ENCODE measurements at regions not wholly inside any gene's neighbourhood (a gene's known extent, or its start where the extent isn't known, plus 50 kb on each side); places are given as distances from the start of the nearest gene placed in this dataset.

GRCh38 chr6:121603486-121603885 is 168.0 kb downstream of the GJA1 start:
- no peaks in the 10 kb centered on the region for H3K27me3 Mint-ChIP-seq (ENCODE audit: low read depth in 2 of 2)
- no peak overlapping the region for H3K27ac ChIP-seq (ENCODE audit: low read length)
- H3K36me3 ChIP-seq (ENCODE audit: control insufficient read depth, insufficient read depth, low read length): no peaks in the 10 kb centered on the region
- no peaks in the 10 kb centered on the region for H3K36me3 Mint-ChIP-seq
- DNase-seq: no peak
- no peak overlapping the region for H3K4me3 ChIP-seq (ENCODE audit: low read length)
- 74% methylated on average over 4 of the region's 4 CpGs for WGBS (ENCODE audit: insufficient coverage)
- no peak for TF ChIP-seq CTCF (IDR thresholded peaks at IDR 0.05)
- H3K4me3 Mint-ChIP-seq: no peak overlapping the region
- H3K4me1 ChIP-seq (ENCODE audit: control insufficient read depth, insufficient read depth, low read length): no peaks in the 10 kb centered on the region
- no peaks in the 10 kb centered on the region for H3K4me1 Mint-ChIP-seq
- ATAC-seq: no peak
- intact Hi-C loops (cut with micrococcal nuclease): no loop called here
- H3K27me3 ChIP-seq (ENCODE audit: control insufficient read depth, insufficient read depth, low read length): no peaks in the 10 kb centered on the region
- H3K9me3 Mint-ChIP-seq: peaks cover 0 to 4% of the 10 kb centered on the region in 2 donors
- no peaks in the 10 kb centered on the region for H3K9me3 ChIP-seq (ENCODE audit: control insufficient read depth, insufficient read depth, low read length)
- H3K27ac Mint-ChIP-seq: no peak overlapping the region

GRCh38 chr6:121607721-121608120 is 172.3 kb downstream of the GJA1 start:
- Histone ChIP-seq H3K4me1 (ENCODE audit: control insufficient read depth, insufficient read depth, low read length) (no peaks in the 10 kb centered on the region), H3K27ac (ENCODE audit: low read length) (no peak overlapping the region), H3K27me3 (ENCODE audit: control insufficient read depth, insufficient read depth, low read length) (no peaks in the 10 kb centered on the region), H3K36me3 (ENCODE audit: control insufficient read depth, insufficient read depth, low read length) (no peaks in the 10 kb centered on the region), H3K9me3 (ENCODE audit: control insufficient read depth, insufficient read depth, low read length) (no peaks in the 10 kb centered on the region), H3K4me3 (ENCODE audit: low read length) (no peak overlapping the region)
- Mint-ChIP-seq H3K27ac (no peak overlapping the region), H3K27me3 (ENCODE audit: low read depth in 2 of 2) (no peaks in the 10 kb centered on the region), H3K4me3 (no peak overlapping the region), H3K9me3 (peaks cover 0 to 2% of the 10 kb centered on the region in 2 donors), H3K4me1 (no peaks in the 10 kb centered on the region), H3K36me3 (no peaks in the 10 kb centered on the region)
- DNase-seq: no peak
- no CpG with 5 or more reads among the region's 2 CpGs for WGBS (ENCODE audit: insufficient coverage)
- ATAC-seq: no peak
- no peak for TF ChIP-seq CTCF (IDR thresholded peaks at IDR 0.05)
- intact Hi-C loops (cut with micrococcal nuclease): no loop called here

GRCh38 chr6:121608270-121608669 is 172.8 kb downstream of the GJA1 start:
- Histone ChIP-seq H3K4me3 (ENCODE audit: low read length) (no peak overlapping the region), H3K27ac (ENCODE audit: low read length) (no peak overlapping the region), H3K27me3 (ENCODE audit: control insufficient read depth, insufficient read depth, low read length) (no peaks in the 10 kb centered on the region), H3K36me3 (ENCODE audit: control insufficient read depth, insufficient read depth, low read length) (no peaks in the 10 kb centered on the region), H3K4me1 (ENCODE audit: control insufficient read depth, insufficient read depth, low read length) (no peaks in the 10 kb centered on the region), H3K9me3 (ENCODE audit: control insufficient read depth, insufficient read depth, low read length) (no peaks in the 10 kb centered on the region)
- ATAC-seq (no peak), DNase-seq (no peak)
- H3K36me3 Mint-ChIP-seq: no peaks in the 10 kb centered on the region
- H3K27me3 Mint-ChIP-seq (ENCODE audit: low read depth in 2 of 2): no peaks in the 10 kb centered on the region
- H3K9me3 Mint-ChIP-seq: peaks cover 0 to 2% of the 10 kb centered on the region in 2 donors
- WGBS (ENCODE audit: insufficient coverage): 63% methylated on average over 2 of the region's 3 CpGs
- intact Hi-C loops (cut with micrococcal nuclease): no loop called here
- H3K27ac Mint-ChIP-seq: no peak overlapping the region
- TF ChIP-seq CTCF (IDR thresholded peaks at IDR 0.05): no peak
- H3K4me3 Mint-ChIP-seq: no peak overlapping the region
- H3K4me1 Mint-ChIP-seq: no peaks in the 10 kb centered on the region

- no peaks in the 10 kb centered on the region for H3K4me1 ChIP-seq (ENCODE audit: control insufficient read depth, insufficient read depth, low read length)
- Mint-ChIP-seq H3K27me3 (ENCODE audit: low read depth in 2 of 2) (no peaks in the 10 kb centered on the region), H3K9me3 (no peaks in the 10 kb centered on the region), H3K4me3 (no peak overlapping the region), H3K36me3 (no peaks in the 10 kb centered on the region), H3K4me1 (no peaks in the 10 kb centered on the region), H3K27ac (no peak overlapping the region)
- H3K27me3 ChIP-seq (ENCODE audit: control insufficient read depth, insufficient read depth, low read length): no peaks in the 10 kb centered on the region
- DNase-seq (no peak), ATAC-seq (no peak)
- intact Hi-C loops (cut with micrococcal nuclease): no loop called here
- no peak for TF ChIP-seq CTCF (IDR thresholded peaks at IDR 0.05)
- no peaks in the 10 kb centered on the region for H3K36me3 ChIP-seq (ENCODE audit: control insufficient read depth, insufficient read depth, low read length)
- H3K4me3 ChIP-seq (ENCODE audit: low read length): no peak overlapping the region
- H3K9me3 ChIP-seq (ENCODE audit: control insufficient read depth, insufficient read depth, low read length): no peaks in the 10 kb centered on the region
- no peak overlapping the region for H3K27ac ChIP-seq (ENCODE audit: low read length)
Measured at GRCh38 chr6:121609281-121609680, 173.8 kb downstream of the GJA1 start.
